Left lobe of liver (tissue), 2 donors: ENCODE measurements at regions not wholly inside any gene's neighbourhood (a gene's known extent, or its start where the extent isn't known, plus 50 kb on each side); places are given as distances from the start of the nearest gene placed in this dataset.

ENCODE experiments used
- ATAC-seq: fragments of 200-7000 bp; cut with Tn5 transposase; one replicate; pipeline ENCODE4 v1.9.1; 2020; ENCODE audit warnings: mild to moderate bottlenecking, moderate library complexity
- DNase-seq: peaks from one replicate; pipeline ENCODE4 v3.0.0-alpha.2; 2020; ENCODE audit warnings: low spot score
- donor health status: DM: no; HTN: no; CAD: no; lungs with moderate emphysema.
- donor health status: DM: no; HTN: yes; CAD: no.

GRCh38 chr2:72006188-72006736, 141.4 kb downstream of the CYP26B1 start:
- DNase-seq (peak; percentile 21), ATAC-seq (no peak)

- DNase-seq = peak; percentile 19
These were observed 142.7 kb downstream of the CYP26B1 start for GRCh38 chr2:72004976-72005375.

DNA sequence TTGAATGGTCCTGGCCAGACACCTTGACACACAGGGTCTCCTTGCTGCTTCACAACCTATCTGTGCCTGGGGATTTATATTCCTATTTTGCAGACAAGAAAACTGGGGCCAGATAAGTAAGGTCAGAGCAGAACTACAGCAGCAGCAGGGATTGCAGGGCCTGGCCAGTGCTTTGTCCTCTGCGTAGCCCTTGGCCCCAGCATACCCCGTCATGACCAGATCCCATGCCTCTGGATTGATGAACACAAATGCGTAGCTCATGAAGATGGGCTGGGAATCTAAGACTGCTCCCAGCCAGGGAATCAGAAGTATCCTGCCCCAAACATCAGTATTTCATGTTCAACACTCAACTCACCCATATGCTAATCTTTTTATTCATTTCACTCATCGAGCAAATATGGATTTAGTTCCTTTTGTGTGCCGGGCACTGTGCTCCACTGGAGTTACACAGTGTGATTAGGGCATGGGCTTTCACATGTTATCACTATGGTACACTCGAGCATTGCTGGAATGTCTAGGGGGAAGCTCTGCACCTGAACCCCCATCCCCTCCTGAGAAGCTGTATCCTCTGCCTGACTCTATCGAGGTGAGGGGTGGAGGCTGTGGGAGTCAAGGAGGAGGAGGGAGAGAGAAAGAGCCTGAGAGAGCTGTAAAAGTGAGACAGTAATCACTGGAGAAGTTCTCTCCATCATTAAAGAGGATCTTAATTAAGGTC, 143.3 kb downstream of the CYP26B1 start:
- DNase-seq = peak; percentile 14
- no peak for ATAC-seq

More at GRCh38 chr2:72004976-72005375, 142.7 kb downstream of the CYP26B1 start:
- ATAC-seq = no peak

GRCh38 chr2:72003796-72004195, 143.9 kb downstream of the CYP26B1 start:
- DNase-seq (peak; percentile 24), ATAC-seq (no peak)

- ATAC-seq (no peak), DNase-seq (peak; percentile 18)
These were observed 144.5 kb downstream of the CYP26B1 start for GRCh38 chr2:72003124-72003523.

DNA sequence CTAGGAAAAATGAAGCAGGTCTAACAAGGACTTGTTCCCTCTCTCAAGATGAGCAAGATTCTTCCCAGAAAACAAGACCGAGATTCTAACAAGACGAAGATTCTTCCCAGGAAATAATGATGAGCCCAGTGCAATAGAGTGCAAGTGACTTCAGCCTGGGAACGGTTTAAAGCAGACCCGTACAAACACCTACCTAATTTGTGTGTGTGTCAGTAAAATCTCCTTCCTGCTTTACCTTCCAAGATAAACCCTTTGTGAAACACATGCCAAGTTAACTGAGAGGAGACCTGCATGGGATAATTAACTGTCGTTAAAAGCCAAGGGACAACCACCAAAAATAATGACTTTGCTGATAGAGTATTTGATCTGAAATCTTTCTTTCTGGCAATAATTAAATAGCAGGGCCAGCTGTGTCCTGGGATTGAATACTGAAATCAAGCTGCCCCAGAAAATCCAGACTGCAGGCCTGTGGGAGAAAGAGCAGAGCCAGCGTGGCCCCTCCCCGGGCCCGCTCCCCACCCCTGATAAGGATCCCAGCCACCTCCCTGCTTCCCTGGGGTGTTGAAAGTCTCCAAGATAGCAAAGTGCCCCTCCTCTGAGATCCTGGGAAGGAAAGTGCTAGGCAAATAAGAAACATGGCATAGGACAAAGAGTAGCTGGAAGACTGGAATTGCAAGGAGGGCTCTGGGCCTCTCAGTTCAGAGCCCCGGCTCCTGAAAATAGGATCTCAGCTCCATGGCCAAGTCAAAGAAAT, 145.5 kb downstream of the CYP26B1 start:
- no peak for DNase-seq
- ATAC-seq = no peak

- ATAC-seq (no peak), DNase-seq (peak; percentile 15)
These were observed 147.6 kb downstream of the CYP26B1 start for GRCh38 chr2:72000110-72000509.

DNA sequence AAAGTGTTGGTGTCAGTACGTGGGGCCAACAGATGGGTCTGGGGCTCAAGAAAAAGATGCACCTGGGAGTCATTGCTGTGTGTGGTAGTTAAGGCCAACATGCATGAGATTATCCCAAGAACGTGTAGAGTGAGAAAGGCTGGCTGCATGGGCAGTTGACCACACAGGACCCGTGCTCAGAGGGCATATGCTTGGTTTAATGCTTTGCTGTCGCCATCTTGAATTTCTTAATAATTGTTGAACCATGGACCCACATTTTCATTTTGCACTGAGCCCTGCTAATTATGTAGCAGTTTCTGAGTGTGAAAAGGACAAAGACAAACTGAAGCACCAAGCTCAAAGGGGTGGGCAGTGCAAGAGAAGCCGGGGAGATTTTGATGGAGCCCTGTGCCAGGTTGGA, 148.1 kb downstream of the CYP26B1 start:
- no peak for DNase-seq
- ATAC-seq = no peak

DNA sequence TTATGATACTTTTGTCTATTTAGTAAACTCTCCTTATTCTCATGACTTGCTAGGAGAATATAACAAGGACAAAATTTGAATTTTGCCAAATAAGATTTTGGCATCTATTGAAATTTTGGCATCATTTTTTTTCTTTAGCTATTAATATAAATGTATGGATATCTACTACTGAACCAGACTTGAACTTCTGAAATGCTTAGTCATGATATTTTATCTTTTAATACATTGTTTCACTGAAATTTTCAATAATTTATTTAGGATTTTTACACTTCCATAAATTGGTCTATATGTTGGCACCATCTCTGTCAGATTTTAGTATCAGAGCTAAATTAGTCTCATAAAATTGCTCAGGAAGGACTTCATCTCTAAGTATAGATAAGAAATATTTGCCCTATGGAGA, 149.8 kb downstream of the CYP26B1 start:
- ATAC-seq (no peak), DNase-seq (no peak)

- ATAC-seq (peak; percentile 82), DNase-seq (no peak)
These were observed 152.5 kb downstream of the CYP26B1 start for GRCh38 chr2:71995067-71995665.

DNA sequence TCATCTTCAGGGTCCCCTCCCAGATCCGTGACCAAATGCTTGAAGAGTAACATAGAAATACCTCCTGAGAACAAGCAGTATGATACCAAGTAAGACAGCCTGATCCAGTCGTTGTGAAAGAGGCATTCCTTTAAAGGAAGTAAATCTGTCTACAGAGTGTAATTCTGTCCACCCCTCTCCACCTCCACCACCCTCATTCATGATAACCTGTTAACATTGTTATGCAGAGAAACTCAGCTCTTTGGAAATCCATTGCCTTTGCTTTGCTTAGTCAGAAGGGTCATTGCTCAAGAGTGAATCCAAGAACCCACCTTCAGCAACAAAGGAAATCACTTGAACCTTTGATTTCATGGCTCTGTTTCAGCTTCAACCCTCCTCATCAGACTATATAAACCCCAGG, 155.6 kb downstream of the CYP26B1 start:
- DNase-seq (no peak), ATAC-seq (no peak)

DNA sequence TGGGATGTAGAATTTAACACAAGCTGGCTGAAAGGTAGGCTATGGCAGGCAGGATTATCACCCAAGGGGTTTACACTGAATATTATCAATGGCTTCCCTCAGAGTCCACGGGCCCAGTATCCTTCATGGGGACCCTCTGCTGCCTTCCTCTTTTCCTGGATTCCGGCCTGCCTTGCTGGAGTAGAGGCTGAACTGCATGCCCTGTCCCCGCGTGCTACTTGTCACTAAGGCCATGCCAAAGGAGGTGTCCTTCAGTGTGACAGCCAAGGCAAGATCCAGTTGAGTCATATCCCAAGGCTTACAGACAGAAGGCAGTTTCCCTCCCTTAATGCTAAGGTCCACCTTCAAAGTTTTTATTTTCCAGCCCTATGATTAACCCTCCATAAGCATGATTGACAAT, 156.3 kb downstream of the CYP26B1 start:
- DNase-seq (no peak), ATAC-seq (no peak)

DNA sequence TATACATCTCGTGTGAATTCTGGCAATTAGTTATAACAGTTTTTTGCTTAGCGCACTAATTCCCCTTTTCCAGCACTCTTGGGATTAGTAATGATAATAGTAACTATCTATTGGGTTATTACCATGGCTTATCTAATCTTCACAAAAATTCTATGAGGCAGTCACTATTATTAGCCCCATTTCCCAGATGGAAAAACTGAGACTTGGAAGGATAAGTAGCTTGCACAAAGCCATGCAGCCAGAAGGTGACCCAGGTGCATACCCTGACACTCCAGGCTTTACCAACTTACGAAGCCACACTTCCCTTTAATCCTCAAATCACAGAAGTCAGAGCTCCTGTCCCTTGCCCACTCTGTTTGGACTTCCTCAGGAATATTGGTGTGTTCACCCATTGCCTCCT, 156.8 kb downstream of the CYP26B1 start:
- DNase-seq = no peak
- ATAC-seq = no peak

GRCh38 chr2:71990122-71990521, 157.5 kb downstream of the CYP26B1 start:
- ATAC-seq = no peak

DNA sequence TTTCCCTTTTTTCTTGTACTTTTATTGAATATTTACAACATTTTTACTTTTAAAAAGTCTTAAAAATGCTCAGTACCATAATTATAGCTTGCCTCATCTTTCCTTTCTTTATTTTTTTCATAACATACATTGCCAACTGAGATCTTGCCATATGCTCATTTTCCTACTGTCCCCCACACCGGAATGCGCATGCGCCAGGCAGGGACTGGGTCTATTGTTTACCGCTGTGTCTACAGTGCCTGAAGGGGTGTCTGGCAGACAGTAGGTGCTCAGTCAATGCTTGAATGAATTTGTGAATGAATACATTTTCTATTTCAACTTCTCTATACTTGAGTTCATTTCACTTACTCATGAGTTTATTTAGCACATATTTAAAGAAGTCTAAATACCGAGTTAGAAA, 158.0 kb downstream of the CYP26B1 start:
- DNase-seq (no peak), ATAC-seq (no peak)

More at GRCh38 chr2:71990122-71990521, 157.5 kb downstream of the CYP26B1 start:
- no peak for DNase-seq

- no peak for DNase-seq
- ATAC-seq = no peak
These were observed 159.5 kb downstream of the CYP26B1 start for GRCh38 chr2:71988170-71988569.

GRCh38 chr2:71976685-71977084, 171.0 kb downstream of the CYP26B1 start:
- DNase-seq (no peak), ATAC-seq (no peak)

DNA sequence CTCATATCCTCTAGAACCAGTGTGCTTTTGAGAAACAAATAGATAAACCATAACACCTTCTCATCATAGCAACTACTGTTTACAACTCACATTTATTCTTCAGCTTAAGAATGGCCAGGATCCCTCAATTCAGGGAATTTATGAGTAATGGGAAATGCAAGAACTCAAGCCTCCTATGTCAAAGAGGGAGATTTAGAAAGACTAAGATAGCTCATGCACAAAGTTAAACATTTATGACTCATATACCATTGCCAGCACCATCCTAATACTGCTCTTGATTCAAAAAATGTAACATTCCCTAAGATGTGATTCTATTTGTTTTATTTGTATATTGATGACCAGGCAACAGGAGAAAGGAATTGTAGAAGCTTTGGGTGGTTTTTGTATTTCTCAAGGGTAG, 172.8 kb downstream of the CYP26B1 start:
- ATAC-seq = no peak
- DNase-seq = no peak

GRCh38 chr2:71971493-71971892, 176.2 kb downstream of the CYP26B1 start:
- DNase-seq (no peak), ATAC-seq (no peak)

- DNase-seq = no peak
- no peak for ATAC-seq
These were observed 182.1 kb downstream of the CYP26B1 start for GRCh38 chr2:71965530-71965929.

- ATAC-seq (no peak), DNase-seq (no peak)
These were observed 184.6 kb downstream of the CYP26B1 start for GRCh38 chr2:71962911-71963694.
